DMS153 treated with DMSO at 0.1 percent for 48 hours (cell line): ENCODE measurements at regions not wholly inside any gene's neighbourhood (a gene's known extent, or its start where the extent isn't known, plus 50 kb on each side); places are given as distances from the start of the nearest gene placed in this dataset.

ENCODE experiments used
- DNase-seq: peaks from one replicate; lab custom pipeline; 2025; ENCODE audit not compliant: unreplicated experiment; lab: John Stamatoyannopoulos, UW

- no peak for DNase-seq
Observed at GRCh38 chr2:23132823-23133595, 252.0 kb upstream of the KLHL29 start.

DNA sequence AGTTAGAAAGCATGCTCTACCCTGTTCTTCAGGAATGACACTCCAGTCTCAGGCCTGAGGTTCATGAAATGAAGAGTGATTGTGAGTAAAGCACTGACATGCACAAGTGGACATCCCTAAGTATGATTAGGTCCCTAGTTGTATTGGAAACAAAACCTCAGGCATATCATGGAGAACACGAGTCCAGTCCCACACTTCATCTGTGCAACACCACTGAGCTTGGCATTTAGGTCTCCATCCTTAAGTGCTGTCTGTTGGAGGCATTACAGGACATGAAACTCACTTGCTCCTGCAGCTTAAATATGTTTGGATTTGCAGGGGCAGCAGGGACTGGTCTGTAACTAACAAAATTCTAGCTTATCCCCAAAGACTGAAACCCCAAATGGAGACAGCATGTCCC lies 250.3 kb upstream of the KLHL29 start:
- DNase-seq: no peak

GRCh38 chr2:23135481-23136100 lies 249.4 kb upstream of the KLHL29 start:
- no peak for DNase-seq

DNA sequence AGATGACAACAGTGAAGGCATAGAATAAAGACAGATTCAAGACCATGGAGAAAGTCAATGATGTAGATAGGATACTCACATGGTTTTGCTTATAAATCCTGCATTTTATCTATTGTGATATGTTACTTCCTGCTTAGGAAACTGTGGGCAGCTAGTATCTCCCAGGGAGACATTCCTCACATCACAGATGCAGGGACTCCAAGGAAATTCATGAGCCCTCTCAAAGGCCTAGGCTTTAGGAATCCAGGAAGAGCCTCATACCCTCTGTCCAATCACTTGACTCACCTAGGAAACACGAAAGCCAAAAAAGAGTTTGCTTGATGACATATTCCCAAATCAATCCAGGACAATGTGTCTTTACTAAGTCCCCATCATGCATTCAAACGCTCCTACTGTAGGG lies 247.8 kb upstream of the KLHL29 start:
- no peak for DNase-seq

DNA sequence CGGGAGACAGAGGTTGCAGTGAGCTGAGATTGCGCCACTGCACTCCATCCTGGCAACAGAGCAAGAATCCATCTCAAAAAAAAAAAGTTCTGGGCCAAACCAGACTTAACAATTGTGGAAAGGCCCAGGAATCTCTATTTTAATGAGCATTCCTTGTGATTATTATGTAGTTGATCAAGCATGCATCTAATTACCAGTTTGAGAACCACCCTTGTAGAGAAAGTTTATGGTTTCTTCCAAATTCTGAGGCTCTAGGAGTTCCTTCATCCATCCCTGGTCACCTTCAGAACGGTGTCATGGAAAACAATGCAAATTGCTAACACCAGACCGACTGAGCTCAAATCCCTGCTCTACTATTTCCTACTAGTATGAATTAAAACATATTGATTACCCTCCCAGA lies 246.3 kb upstream of the KLHL29 start:
- DNase-seq: no peak

DNA sequence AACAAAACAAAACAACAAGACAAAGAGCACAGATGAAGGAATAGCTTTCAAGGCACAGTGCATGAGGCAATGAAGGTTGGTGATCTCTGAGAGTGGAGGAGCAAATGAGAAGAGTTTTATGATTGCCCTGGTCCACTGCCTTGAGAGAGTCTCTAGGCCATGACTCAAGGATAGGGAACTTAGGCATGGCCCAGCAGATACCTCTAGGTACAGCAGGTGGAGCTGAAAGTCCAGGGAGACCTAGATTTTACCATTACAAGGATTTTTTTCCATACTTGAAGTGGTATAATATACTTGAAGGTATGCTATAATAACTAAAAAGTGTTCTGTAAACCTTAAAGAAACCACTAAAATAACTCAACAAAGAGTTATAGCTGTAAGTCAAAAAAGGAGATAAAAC lies 239.5 kb upstream of the KLHL29 start:
- no peak for DNase-seq

- DNase-seq: no peak
Observed at GRCh38 chr2:23146011-23146410, 239.0 kb upstream of the KLHL29 start.

DNA sequence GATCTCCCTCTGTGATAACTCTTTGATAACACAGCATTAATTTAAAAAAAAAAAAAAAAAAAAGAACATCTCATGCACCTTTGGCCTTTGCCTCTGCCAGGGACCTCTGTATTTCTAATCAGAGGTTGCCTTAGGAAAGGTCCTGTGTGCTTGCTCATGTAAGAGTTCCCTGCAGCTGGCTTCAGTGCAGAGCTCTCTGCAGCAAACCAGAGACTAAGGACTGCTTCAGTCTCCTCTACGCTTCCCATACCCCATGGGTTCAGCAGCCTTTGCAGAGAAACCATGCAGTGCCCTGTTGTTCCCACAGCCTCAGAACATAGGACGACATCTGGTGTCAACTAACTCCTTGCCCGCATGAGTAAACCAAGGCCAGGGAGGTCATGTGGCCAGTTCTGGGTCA lies 236.6 kb upstream of the KLHL29 start:
- no peak for DNase-seq

- no peak for DNase-seq
Observed at GRCh38 chr2:23149777-23150176, 235.2 kb upstream of the KLHL29 start.

DNA sequence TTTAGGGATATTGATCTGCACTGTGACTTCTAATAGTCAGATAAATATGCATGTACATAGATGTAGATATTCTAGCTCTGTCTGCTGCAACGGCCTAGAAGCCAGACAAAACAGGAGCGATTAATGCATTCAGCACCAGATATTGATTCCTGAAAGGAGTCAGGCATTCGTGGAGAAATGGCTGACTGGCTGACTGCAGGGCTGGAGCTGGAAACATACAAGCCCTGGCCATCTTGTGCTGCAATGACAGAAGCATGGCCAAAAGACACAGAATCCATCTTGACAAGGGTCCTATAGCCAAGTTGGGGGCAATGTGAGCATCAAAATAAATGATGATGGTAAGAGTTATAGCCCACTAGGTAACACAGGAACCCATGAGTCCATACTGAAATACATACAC lies 231.5 kb upstream of the KLHL29 start:
- no peak for DNase-seq

DNA sequence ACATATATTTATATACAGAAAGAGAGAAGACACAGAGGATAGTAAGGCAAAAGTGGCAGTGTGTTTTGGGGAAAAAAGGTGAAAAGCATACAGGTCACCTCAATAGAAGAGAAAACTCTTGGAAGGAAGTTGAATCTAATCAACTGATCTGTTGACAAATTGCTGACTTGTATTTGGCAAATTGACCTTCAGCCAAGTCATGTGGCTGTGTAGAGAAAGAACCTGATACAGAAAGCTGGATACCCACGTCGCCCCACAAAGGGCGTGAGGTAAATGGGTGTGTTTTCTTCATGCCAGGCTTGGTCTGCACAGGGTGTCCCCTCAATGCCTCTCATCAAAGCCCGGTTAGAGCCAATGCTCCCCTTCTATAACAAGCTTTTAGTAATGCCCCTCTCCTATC lies 230.0 kb upstream of the KLHL29 start:
- DNase-seq: no peak

DNA sequence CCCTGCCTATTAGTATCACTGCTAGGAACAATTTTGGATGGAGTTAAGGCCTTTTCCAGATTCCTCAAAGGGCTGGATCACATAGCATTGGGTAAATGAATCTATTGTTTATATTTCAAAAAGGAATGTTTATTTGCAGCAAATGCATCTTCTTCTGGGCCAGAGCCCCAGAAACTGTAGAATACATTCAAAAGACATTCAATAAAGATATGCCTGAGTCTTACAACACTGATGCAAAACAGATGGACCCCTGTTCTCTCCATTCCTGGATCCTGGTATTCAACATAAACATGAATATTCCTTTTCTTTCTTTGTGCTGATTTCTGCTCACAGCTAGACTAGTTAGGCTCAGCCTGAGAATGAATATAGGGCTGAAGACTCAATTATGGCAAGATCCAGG lies 227.2 kb upstream of the KLHL29 start:
- no peak for DNase-seq

- no peak for DNase-seq
Observed at GRCh38 chr2:23158306-23158705, 226.7 kb upstream of the KLHL29 start.

- DNase-seq: no peak
Observed at GRCh38 chr2:23159746-23160405, 225.1 kb upstream of the KLHL29 start.

DNA sequence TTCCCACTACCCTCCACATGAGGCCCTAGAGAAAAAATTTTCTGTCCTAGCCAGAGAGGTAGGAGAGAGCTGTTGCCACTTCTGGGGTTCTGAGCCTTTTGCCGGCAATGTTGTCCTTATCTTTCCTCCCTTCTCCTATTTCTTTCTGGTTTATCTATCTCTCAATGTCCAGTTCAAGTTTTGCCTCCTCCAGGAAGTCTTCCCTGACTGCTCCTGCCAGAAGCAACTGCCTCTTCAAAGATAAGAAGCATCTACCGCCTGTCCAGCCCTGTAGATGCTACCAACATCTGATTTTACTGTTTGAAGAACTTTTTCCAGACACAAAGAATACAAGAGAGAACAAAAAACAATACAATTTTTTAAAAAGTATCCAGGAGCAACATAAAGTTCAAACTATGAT lies 220.8 kb upstream of the KLHL29 start:
- DNase-seq: no peak

GRCh38 chr2:23169896-23170295 lies 215.1 kb upstream of the KLHL29 start:
- no peak for DNase-seq

- DNase-seq: no peak
Observed at GRCh38 chr2:23171108-23171507, 213.9 kb upstream of the KLHL29 start.

GRCh38 chr2:23178396-23178795 lies 206.6 kb upstream of the KLHL29 start:
- no peak for DNase-seq

DNA sequence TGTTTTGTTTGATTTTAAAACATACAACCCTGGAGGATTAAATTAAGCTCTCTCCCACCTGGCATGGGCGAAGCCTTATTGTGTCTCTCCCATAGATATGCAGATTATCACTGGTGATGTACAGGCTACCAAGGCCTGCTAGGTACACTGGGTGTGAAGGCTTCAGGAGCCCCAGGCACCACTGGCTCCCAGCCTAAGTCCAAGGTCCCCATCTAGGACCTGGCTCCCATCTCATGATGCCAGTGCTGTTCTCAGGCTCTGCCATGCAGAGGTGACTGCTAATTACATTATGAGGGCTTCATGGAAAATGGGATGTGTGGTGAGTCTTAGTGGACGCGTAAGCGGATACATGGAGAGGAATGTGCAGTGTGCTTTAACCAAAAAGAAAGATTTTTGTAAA lies 201.2 kb upstream of the KLHL29 start:
- DNase-seq: no peak

DNA sequence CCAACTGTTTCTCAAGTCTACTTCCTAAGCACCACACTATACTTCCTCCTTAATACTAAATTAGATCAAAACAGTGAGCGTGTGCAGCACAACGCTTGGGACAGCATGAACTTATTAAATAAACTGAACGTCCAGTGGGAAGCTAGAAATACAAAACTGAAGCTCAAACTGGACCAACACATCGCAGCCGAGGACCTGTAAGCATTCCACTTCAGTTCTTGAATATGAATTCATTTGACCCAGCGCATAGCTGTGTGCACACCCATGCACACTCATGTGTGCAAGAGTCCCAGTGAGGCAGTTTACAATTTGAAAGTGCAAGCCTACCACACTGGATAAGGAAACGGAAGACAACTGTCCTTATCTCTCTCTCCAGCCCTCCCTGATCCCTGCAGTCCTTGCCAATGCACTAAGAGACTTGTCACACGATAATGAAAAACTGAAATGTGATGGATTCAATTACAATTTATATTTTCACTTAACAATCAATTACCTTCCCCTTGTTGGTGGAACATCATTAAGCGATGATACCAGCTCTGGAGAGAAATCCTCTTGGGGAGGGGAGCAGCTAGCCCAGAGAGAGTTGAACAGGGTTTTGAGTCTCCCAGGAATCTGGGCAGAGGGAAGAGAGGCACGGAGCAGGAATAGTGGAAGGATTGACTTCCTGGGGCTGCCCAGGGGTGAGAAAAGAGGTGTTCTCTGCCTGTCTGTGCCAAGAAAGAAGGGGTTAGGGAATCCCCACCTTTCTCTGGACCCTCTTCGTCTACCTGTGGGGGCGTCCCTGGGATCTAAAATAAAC lies 186.5 kb upstream of the KLHL29 start:
- DNase-seq: no peak

DNA sequence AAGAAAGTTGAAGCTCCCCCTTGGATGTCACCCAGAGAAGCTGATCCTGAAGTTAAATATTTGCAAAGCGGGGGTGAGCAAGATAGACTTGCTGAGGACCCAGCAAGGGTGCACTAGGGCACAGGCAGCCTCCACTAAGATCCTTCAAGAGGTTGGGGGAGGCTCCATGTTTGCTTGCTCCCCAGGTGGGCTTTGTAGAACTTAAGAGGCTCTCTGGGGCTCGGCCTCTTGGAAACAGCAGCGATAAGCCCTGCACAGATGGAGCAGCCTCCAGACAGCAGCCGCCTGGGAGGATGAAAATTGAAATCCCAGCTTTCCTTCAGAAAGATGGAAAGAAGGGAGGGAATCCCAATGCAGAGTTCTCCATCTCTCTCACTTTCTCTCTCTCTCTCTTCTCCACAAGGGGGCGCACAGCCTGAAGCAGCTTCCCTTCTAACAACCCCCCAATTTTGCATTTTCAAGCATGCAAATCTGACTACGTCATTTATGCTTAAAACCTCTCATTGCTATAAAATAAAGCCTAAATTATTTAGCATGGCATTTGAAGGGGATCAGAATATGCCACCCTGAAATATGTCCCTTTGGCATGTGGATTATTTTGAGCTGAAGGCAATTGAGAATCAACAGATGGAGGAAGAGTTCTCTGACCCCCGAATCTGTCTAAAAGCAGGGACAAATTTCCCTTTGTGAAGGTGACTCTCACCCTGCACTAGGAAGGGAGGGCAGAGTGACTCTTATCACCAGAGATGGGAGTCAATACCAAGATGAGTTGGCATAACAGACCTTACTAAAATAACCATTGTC lies 185.7 kb upstream of the KLHL29 start:
- no peak for DNase-seq
